IMR-90 (cell line): ENCODE measurements at regions not wholly inside any gene's neighbourhood (a gene's known extent, or its start where the extent isn't known, plus 50 kb on each side); places are given as distances from the start of the nearest gene placed in this dataset.

ENCODE experiments used
- CEBPB ChIP-seq: IDR thresholded peaks from 2 replicates; pipeline ENCODE4 v1.6.1; 2012; ENCODE audit warnings: low read depth, low read length, improper control_type of control experiment
- CHD1 ChIP-seq: IDR thresholded peaks from 2 replicates; pipeline ENCODE4 v1.6.1; 2012; ENCODE audit warnings: low read depth, low read length, improper control_type of control experiment
- FOS ChIP-seq: fragments of 150-350 bp; IDR thresholded peaks from 2 replicates; pipeline ENCODE4 v1.6.1; 2016; ENCODE audit warnings: low read depth, low read length
- MXI1 ChIP-seq: IDR thresholded peaks from 2 replicates; pipeline ENCODE4 v1.6.1; 2012; ENCODE audit warnings: low read depth, mild to moderate bottlenecking, low read length, moderate library complexity, borderline replicate concordance
- POLR2A ChIP-seq: IDR thresholded peaks from 2 replicates; pipeline ENCODE4 v1.6.1; 2012; ENCODE audit warnings: mild to moderate bottlenecking, low read depth, low read length
- RAD21 ChIP-seq: IDR thresholded peaks from 2 replicates; pipeline ENCODE4 v1.6.1; 2012; ENCODE audit warnings: low read length, improper control_type of control experiment
- RCOR1 ChIP-seq: IDR thresholded peaks from 2 replicates; pipeline ENCODE4 v1.6.1; 2012; ENCODE audit warnings: mild to moderate bottlenecking, low read length, improper control_type of control experiment; ENCODE audit not compliant: insufficient replicate concordance
- RFX5 ChIP-seq: IDR thresholded peaks from 2 replicates; pipeline ENCODE4 v1.8.0; 2012; ENCODE audit warnings: low read depth, mild to moderate bottlenecking, low read length, moderate library complexity
- TF ChIP-seq, protein P1 (sequence below): fragments of 150-350 bp; IDR thresholded peaks from 2 replicates; pipeline ENCODE4 v1.6.1; 2017; ENCODE audit warnings: mild to moderate bottlenecking, antibody characterized with exemption, low read length, low read depth
- TF ChIP-seq, protein P2 (sequence below): conservative IDR thresholded peaks from 2 replicates; pipeline ENCODE4 v1.5.1; 2012; ENCODE audit warnings: mild to moderate bottlenecking, low read depth, low read length, improper control_type of control experiment
- TF ChIP-seq, protein P3 (sequence below): fragments of 150-350 bp; IDR thresholded peaks from 2 replicates; pipeline ENCODE4 v1.6.1; 2016; ENCODE audit warnings: low read depth, mild to moderate bottlenecking, low read length, moderate library complexity, borderline replicate concordance

DNA sequence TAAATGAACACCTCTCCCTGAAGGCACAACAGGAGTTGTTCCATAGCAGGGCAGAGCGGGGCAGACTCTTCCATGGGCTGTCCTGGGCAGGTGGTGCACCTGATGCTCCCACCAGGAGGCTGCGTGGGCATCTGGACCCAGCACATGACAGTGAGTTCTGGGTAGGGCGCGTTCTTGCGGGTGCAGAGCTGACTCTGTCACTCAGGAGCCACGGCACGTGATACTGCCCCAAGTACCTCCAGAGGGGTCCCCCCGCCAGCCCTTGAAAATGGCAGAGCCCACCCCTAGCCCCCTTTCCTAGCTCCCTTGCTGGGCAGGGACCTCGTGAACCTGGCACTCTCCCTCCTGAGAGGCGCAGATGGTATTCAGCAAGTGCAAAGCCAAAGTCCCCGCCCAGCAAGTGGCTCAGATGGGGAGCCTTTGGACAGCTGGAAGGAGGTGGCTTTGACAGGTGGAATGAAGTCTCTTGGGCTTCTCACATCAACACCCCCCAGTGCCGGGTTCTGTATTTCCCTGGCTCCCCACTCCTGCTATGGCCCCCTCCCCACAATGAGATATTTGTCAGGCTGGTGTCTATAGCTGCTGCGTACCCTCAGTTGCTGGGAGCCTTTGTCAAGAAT lies 172.1 kb downstream of the TBC1D2B start:
- TF ChIP-seq, protein P1, sequence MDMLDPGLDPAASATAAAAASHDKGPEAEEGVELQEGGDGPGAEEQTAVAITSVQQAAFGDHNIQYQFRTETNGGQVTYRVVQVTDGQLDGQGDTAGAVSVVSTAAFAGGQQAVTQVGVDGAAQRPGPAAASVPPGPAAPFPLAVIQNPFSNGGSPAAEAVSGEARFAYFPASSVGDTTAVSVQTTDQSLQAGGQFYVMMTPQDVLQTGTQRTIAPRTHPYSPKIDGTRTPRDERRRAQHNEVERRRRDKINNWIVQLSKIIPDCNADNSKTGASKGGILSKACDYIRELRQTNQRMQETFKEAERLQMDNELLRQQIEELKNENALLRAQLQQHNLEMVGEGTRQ: no peak
- TF ChIP-seq, protein P2, sequence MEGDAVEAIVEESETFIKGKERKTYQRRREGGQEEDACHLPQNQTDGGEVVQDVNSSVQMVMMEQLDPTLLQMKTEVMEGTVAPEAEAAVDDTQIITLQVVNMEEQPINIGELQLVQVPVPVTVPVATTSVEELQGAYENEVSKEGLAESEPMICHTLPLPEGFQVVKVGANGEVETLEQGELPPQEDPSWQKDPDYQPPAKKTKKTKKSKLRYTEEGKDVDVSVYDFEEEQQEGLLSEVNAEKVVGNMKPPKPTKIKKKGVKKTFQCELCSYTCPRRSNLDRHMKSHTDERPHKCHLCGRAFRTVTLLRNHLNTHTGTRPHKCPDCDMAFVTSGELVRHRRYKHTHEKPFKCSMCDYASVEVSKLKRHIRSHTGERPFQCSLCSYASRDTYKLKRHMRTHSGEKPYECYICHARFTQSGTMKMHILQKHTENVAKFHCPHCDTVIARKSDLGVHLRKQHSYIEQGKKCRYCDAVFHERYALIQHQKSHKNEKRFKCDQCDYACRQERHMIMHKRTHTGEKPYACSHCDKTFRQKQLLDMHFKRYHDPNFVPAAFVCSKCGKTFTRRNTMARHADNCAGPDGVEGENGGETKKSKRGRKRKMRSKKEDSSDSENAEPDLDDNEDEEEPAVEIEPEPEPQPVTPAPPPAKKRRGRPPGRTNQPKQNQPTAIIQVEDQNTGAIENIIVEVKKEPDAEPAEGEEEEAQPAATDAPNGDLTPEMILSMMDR: no peak
- TF ChIP-seq RFX5: no peak
- no peak for TF ChIP-seq POLR2A
- TF ChIP-seq CEBPB: no peak
- no peak for TF ChIP-seq RCOR1
- TF ChIP-seq, protein P3, sequence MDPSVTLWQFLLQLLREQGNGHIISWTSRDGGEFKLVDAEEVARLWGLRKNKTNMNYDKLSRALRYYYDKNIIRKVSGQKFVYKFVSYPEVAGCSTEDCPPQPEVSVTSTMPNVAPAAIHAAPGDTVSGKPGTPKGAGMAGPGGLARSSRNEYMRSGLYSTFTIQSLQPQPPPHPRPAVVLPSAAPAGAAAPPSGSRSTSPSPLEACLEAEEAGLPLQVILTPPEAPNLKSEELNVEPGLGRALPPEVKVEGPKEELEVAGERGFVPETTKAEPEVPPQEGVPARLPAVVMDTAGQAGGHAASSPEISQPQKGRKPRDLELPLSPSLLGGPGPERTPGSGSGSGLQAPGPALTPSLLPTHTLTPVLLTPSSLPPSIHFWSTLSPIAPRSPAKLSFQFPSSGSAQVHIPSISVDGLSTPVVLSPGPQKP: no peak
- no peak for TF ChIP-seq MXI1
- no peak for TF ChIP-seq FOS
- TF ChIP-seq CHD1: no peak
- no peak for TF ChIP-seq RAD21
